Neural cell (in vitro differentiated cells): ENCODE measurements at regions not wholly inside any gene's neighbourhood (a gene's known extent, or its start where the extent isn't known, plus 50 kb on each side); places are given as distances from the start of the nearest gene placed in this dataset.

Experiments
- H2AFZ ChIP-seq: fragments of 200-600, 300-800 bp; sonication (generic), shearing (Covaris generic); 2 replicates; pipeline ENCODE4 v1.6.0; 2014; ENCODE audit warnings: low read depth, mild to moderate bottlenecking, antibody characterized with exemption, low read length, moderate library complexity
- H3F3A ChIP-seq: fragments of 200-600 bp; shearing (Covaris generic); 2 replicates; pipeline ENCODE4 v1.6.1; 2016; ENCODE audit warnings: mild to moderate bottlenecking, moderate library complexity, mixed read lengths, antibody characterized with exemption, low read length; ENCODE audit not compliant: insufficient read depth, poor library complexity, severe bottlenecking
- H3K27ac ChIP-seq: fragments of 200-600, 300-800 bp; sonication (generic), shearing (Covaris generic); 2 replicates; pipeline ENCODE4 v1.5.1; 2014; ENCODE audit warnings: mild to moderate bottlenecking, low read length, moderate library complexity
- H3K27me3 ChIP-seq: fragments of 300-800, 200-600 bp; sonication (generic), shearing (Covaris generic); 2 replicates; pipeline ENCODE4 v1.6.0; 2014; ENCODE audit warnings: mild to moderate bottlenecking, low read depth, low read length, moderate library complexity; ENCODE audit not compliant: insufficient read depth
- H3K36me3 ChIP-seq: fragments of 300-800, 200-600 bp; sonication (generic), shearing (Covaris generic); 2 replicates; pipeline ENCODE4 v1.5.1; 2014; ENCODE audit warnings: mild to moderate bottlenecking, antibody characterized with exemption, low read length, moderate library complexity; ENCODE audit not compliant: insufficient read depth
- H3K4me2 ChIP-seq: fragments of 300-800, 200-600 bp; sonication (generic), shearing (Covaris generic); 2 replicates; pipeline ENCODE4 v1.6.0; 2014; ENCODE audit warnings: mild to moderate bottlenecking, low read length
- H3K4me3 ChIP-seq: fragments of 300-800, 200-600 bp; sonication (generic), shearing (Covaris generic); 2 replicates; pipeline ENCODE4 v1.5.1; 2014; ENCODE audit warnings: mild to moderate bottlenecking, low read length, moderate library complexity
- H3K79me2 ChIP-seq: fragments of 200-600 bp; shearing (Covaris generic); replicated peaks from 2 replicates; pipeline ENCODE4 v1.6.0; 2014; ENCODE audit warnings: mild to moderate bottlenecking, low read length, moderate library complexity; ENCODE audit not compliant: insufficient read depth
- H3K9ac ChIP-seq: fragments of 300-800, 200-600 bp; sonication (generic), shearing (Covaris generic); 2 replicates; pipeline ENCODE4 v1.6.1; 2016; ENCODE audit warnings: mild to moderate bottlenecking, low read length, mixed read lengths
- H3K9me2 ChIP-seq: fragments of 200-600 bp; shearing (Covaris generic); 2 replicates; pipeline ENCODE4 v1.6.1; 2016; ENCODE audit warnings: mild to moderate bottlenecking, low read length, mixed read lengths; ENCODE audit not compliant: insufficient read depth
- H3K9me3 ChIP-seq: fragments of 200-600, 300-800 bp; sonication (generic), shearing (Covaris generic); 2 replicates; pipeline ENCODE4 v1.6.1; 2016; ENCODE audit warnings: mild to moderate bottlenecking, mixed run types, low read length, moderate library complexity, mixed read lengths
- H4K20me1 ChIP-seq: fragments of 200-600 bp; shearing (Covaris generic); 2 replicates; pipeline ENCODE4 v1.6.1; 2016; ENCODE audit warnings: mild to moderate bottlenecking, mixed run types; ENCODE audit not compliant: insufficient read depth
- EP300 ChIP-seq: fragments of 450-650 bp; conservative IDR thresholded peaks from 2 replicates; pipeline ENCODE4 v1.6.1; 2014; ENCODE audit warnings: antibody characterized with exemption, mild to moderate bottlenecking, moderate library complexity; ENCODE audit not compliant: poor library complexity, severe bottlenecking
- EZH2 ChIP-seq: fragments of 200-600, 300-800 bp; shearing (Covaris generic), sonication (generic); IDR thresholded peaks from 2 replicates; pipeline ENCODE4 v1.6.1; 2014; ENCODE audit warnings: antibody characterized with exemption, low read length, borderline replicate concordance, mild to moderate bottlenecking; ENCODE audit not compliant: insufficient read depth, poor library complexity, severe bottlenecking
- MXI1 ChIP-seq: fragments of 450-650 bp; conservative IDR thresholded peaks from 2 replicates; pipeline ENCODE4 v1.6.1; 2014; ENCODE audit warnings: antibody characterized with exemption, mild to moderate bottlenecking; ENCODE audit not compliant: poor library complexity, severe bottlenecking
- POLR2AphosphoS5 ChIP-seq: IDR thresholded peaks from 2 replicates; pipeline ENCODE4 v1.6.1; 2012
- RAD21 ChIP-seq: fragments of 450-650 bp; conservative IDR thresholded peaks from 2 replicates; pipeline ENCODE4 v1.6.1; 2014; ENCODE audit warnings: antibody characterized with exemption, mild to moderate bottlenecking, moderate library complexity
- REST ChIP-seq: IDR thresholded peaks from 2 replicates; pipeline ENCODE4 v1.6.1; 2012; ENCODE audit warnings: borderline replicate concordance
- SMC3 ChIP-seq: fragments of 450-650 bp; conservative IDR thresholded peaks from 2 replicates; pipeline ENCODE4 v1.6.1; 2014; ENCODE audit warnings: antibody characterized with exemption, mild to moderate bottlenecking, moderate library complexity; ENCODE audit not compliant: poor library complexity
- TAF1 ChIP-seq: IDR thresholded peaks from 2 replicates; pipeline ENCODE4 v1.6.1; 2012; ENCODE audit warnings: low read depth
- TF ChIP-seq, protein P1 (sequence below): fragments of 450-650 bp; IDR thresholded peaks from 2 replicates; pipeline ENCODE4 v1.5.1; 2014; ENCODE audit warnings: antibody characterized with exemption, mild to moderate bottlenecking, moderate library complexity; ENCODE audit not compliant: poor library complexity, severe bottlenecking

GRCh38 chr2:125318740-125319139 is 1293.7 kb downstream of the CNTNAP5 start:
- no peaks in the 10 kb centered on the region for H3K79me2 ChIP-seq
- TF ChIP-seq REST (no peak), EP300 (no peak), POLR2AphosphoS5 (no peak)
- H3K36me3 ChIP-seq, result no peaks in the 10 kb centered on the region
- H3K4me2 ChIP-seq, result no peak overlapping the region
- H3K4me3 ChIP-seq, result no peak overlapping the region
- H3K27me3 ChIP-seq, result no peaks in the 10 kb centered on the region
- no peak overlapping the region for H3K27ac ChIP-seq
- no peaks in the 10 kb centered on the region for H3K9me2 ChIP-seq
- H3K9ac ChIP-seq, result no peak overlapping the region
- no peak overlapping the region for H2AFZ ChIP-seq
- H3K9me3 ChIP-seq, result no peaks in the 10 kb centered on the region
- H3F3A ChIP-seq, result no peaks in the 10 kb centered on the region
- H4K20me1 ChIP-seq, result no peaks in the 10 kb centered on the region

- TF ChIP-seq, protein P1, sequence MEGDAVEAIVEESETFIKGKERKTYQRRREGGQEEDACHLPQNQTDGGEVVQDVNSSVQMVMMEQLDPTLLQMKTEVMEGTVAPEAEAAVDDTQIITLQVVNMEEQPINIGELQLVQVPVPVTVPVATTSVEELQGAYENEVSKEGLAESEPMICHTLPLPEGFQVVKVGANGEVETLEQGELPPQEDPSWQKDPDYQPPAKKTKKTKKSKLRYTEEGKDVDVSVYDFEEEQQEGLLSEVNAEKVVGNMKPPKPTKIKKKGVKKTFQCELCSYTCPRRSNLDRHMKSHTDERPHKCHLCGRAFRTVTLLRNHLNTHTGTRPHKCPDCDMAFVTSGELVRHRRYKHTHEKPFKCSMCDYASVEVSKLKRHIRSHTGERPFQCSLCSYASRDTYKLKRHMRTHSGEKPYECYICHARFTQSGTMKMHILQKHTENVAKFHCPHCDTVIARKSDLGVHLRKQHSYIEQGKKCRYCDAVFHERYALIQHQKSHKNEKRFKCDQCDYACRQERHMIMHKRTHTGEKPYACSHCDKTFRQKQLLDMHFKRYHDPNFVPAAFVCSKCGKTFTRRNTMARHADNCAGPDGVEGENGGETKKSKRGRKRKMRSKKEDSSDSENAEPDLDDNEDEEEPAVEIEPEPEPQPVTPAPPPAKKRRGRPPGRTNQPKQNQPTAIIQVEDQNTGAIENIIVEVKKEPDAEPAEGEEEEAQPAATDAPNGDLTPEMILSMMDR, result no peak
- no peak for TF ChIP-seq SMC3
- TF ChIP-seq MXI1, result no peak
- TF ChIP-seq RAD21, result no peak
- no peak for TF ChIP-seq EP300
- TF ChIP-seq POLR2AphosphoS5, result no peak
- no peak for TF ChIP-seq REST
- TF ChIP-seq TAF1, result no peak
- no peak for TF ChIP-seq EZH2
- Histone ChIP-seq H4K20me1 (no peaks in the 10 kb centered on the region), H3K9me2 (no peaks in the 10 kb centered on the region), H3K79me2 (no peaks in the 10 kb centered on the region), H3K4me2 (no peak overlapping the region), H3K27ac (no peak overlapping the region), H3K4me3 (no peak overlapping the region), H2AFZ (no peak overlapping the region), H3F3A (no peaks in the 10 kb centered on the region), H3K27me3 (no peaks in the 10 kb centered on the region), H3K9me3 (no peaks in the 10 kb centered on the region), H3K36me3 (no peaks in the 10 kb centered on the region), H3K9ac (no peak overlapping the region)
Observed at GRCh38 chr2:125324273-125324672, 1299.2 kb downstream of the CNTNAP5 start.
